ENCODE measurements at regions not wholly inside any gene's neighbourhood (a gene's known extent, or its start where the extent isn't known, plus 50 kb on each side); places are given as distances from the start of the nearest gene placed in this dataset.

GRCh38 chr2:128791120-128791984 is 472.7 kb upstream of the HS6ST1 start:
- DNase-seq (ENCODE audit: low read depth in 2 of 3, low spot score in 2 of 3), result no peak

- no peak for DNase-seq (ENCODE audit: low read depth in 2 of 3, low spot score in 2 of 3)
Measured at GRCh38 chr2:128791985-128792320, 473.3 kb upstream of the HS6ST1 start.

GRCh38 chr2:128792476-128793054 is 473.9 kb upstream of the HS6ST1 start:
- no peak for DNase-seq (ENCODE audit: low read depth in 2 of 3, low spot score in 2 of 3)

- DNase-seq (ENCODE audit: low read depth in 2 of 3, low spot score in 2 of 3), result no peak
Measured at GRCh38 chr2:128793404-128793803, 474.7 kb upstream of the HS6ST1 start.

- no peak for DNase-seq (ENCODE audit: low read depth in 2 of 3, low spot score in 2 of 3)
Measured at GRCh38 chr2:128794285-128794684, 475.6 kb upstream of the HS6ST1 start.

GRCh38 chr2:128796321-128796720 is 477.7 kb upstream of the HS6ST1 start:
- no peak for DNase-seq (ENCODE audit: low read depth in 2 of 3, low spot score in 2 of 3)

- DNase-seq (ENCODE audit: low read depth in 2 of 3, low spot score in 2 of 3), result no peak
Measured at GRCh38 chr2:128797092-128797491, 478.4 kb upstream of the HS6ST1 start.

- no peak for DNase-seq (ENCODE audit: low read depth in 2 of 3, low spot score in 2 of 3)
Measured at GRCh38 chr2:128797533-128797932, 478.9 kb upstream of the HS6ST1 start.

GRCh38 chr2:128797937-128798336 is 479.3 kb upstream of the HS6ST1 start:
- no peak for DNase-seq (ENCODE audit: low read depth in 2 of 3, low spot score in 2 of 3)

- DNase-seq (ENCODE audit: low read depth in 2 of 3, low spot score in 2 of 3), result no peak
Measured at GRCh38 chr2:128798502-128799283, 480.0 kb upstream of the HS6ST1 start.

GRCh38 chr2:128799284-128799552 is 480.6 kb upstream of the HS6ST1 start:
- DNase-seq (ENCODE audit: low read depth in 2 of 3, low spot score in 2 of 3), result no peak

GRCh38 chr2:128799730-128800129 is 481.1 kb upstream of the HS6ST1 start:
- no peak for DNase-seq (ENCODE audit: low read depth in 2 of 3, low spot score in 2 of 3)

- no peak for DNase-seq (ENCODE audit: low read depth in 2 of 3, low spot score in 2 of 3)
Measured at GRCh38 chr2:128801576-128801975, 482.9 kb upstream of the HS6ST1 start.

- no peak for DNase-seq (ENCODE audit: low read depth in 2 of 3, low spot score in 2 of 3)
Measured at GRCh38 chr2:128803222-128803621, 484.6 kb upstream of the HS6ST1 start.

- no peak for DNase-seq (ENCODE audit: low read depth in 2 of 3, low spot score in 2 of 3)
Measured at GRCh38 chr2:128805237-128805636, 486.6 kb upstream of the HS6ST1 start.

- DNase-seq (ENCODE audit: low read depth in 2 of 3, low spot score in 2 of 3), result no peak
Measured at GRCh38 chr2:128805918-128806317, 487.2 kb upstream of the HS6ST1 start.

GRCh38 chr2:128807317-128807716 is 488.6 kb upstream of the HS6ST1 start:
- no peak for DNase-seq (ENCODE audit: low read depth in 2 of 3, low spot score in 2 of 3)

- DNase-seq (ENCODE audit: low read depth in 2 of 3, low spot score in 2 of 3), result no peak
Measured at GRCh38 chr2:128808462-128809258, 490.0 kb upstream of the HS6ST1 start.

- DNase-seq (ENCODE audit: low read depth in 2 of 3, low spot score in 2 of 3), result no peak
Measured at GRCh38 chr2:128809259-128809636, 490.6 kb upstream of the HS6ST1 start.

GRCh38 chr2:128809880-128810279 is 491.2 kb upstream of the HS6ST1 start:
- no peak for DNase-seq (ENCODE audit: low read depth in 2 of 3, low spot score in 2 of 3)

All from hematopoietic multipotent progenitor cell (in vitro differentiated cells).